HCT116 (cell line): ENCODE measurements at regions not wholly inside any gene's neighbourhood (a gene's known extent, or its start where the extent isn't known, plus 50 kb on each side); places are given as distances from the start of the nearest gene placed in this dataset.

Experiments used
- ATAC-seq: fragments of 200-7000 bp; cut with Tn5 transposase; 2 replicates; pipeline ENCODE4 v1.9.1; 2020; ENCODE audit warnings: mild to moderate bottlenecking, moderate library complexity
- BruUV-seq: library from RNA; stranded (reverse); fragments of 400-500 nt; replicated peaks from 2 replicates; lab custom pipeline; 2021; lab: Mats Ljungman, UMichigan
- CTCF ChIA-PET: fragments of 300-600 bp; sonication (Branson Sonifier 250); formaldehyde crosslinking; loops from one replicate; lab custom pipeline; 2021; ENCODE audit warnings: antibody characterized with exemption; lab: Charles Lee
- POLR2A ChIA-PET: fragments of 300-600, 350-600 bp; sonication (Branson Sonifier 250); formaldehyde crosslinking; loops from one replicate; lab custom pipeline; 2021; ENCODE audit warnings: antibody characterized with exemption; lab: Charles Lee
- RAD21 ChIA-PET, 2 experiments: fragments of 300-600 bp; sonication (Branson Sonifier 250); formaldehyde crosslinking; loops; one replicate each; lab custom pipeline; 2023; ENCODE audit warnings: low total read pairs in 2 of 2; ENCODE audit not compliant: uncharacterized antibody in 2 of 2, unreplicated experiment in 2 of 2, low non-redundant PET in 1 of 2; lab: Charles Lee
- DNase-seq: peaks from one replicate; pipeline ENCODE4 v3.0.0-alpha.2; 2010; ENCODE audit warnings: low read depth, low spot score
- H2AFZ ChIP-seq: fragments of 200-600 bp; shearing (Covaris generic), sonication (generic); 2 replicates; pipeline ENCODE4 v1.6.1; 2017; ENCODE audit warnings: low read depth, mixed run types, mixed read lengths, antibody characterized with exemption, low read length; ENCODE audit not compliant: poor library complexity, severe bottlenecking
- H3K27ac ChIP-seq: 2 replicates; pipeline ENCODE4 v1.5.1; 2012; ENCODE audit warnings: low read depth, low read length
- H3K27me3 ChIP-seq: fragments of 200-600 bp; sonication (generic); 2 replicates; pipeline ENCODE4 v1.6.1; 2016; ENCODE audit warnings: mixed run types, low read length, mixed read lengths; ENCODE audit not compliant: insufficient read depth
- H3K36me3 ChIP-seq, 2 experiments: fragments of 200-500 bp in 1 of 2; fragments of 200-600 bp in 1 of 2; sonication (Bioruptor generic) in 1 of 2; sonication (generic) in 1 of 2; 2 replicates each; pipeline versions ENCODE4 v1.5.1 to v1.6.1; 2014 to 2016; ENCODE audit warnings: low read length in 2 of 2, inconsistent platforms in 1 of 2, mixed read lengths in 1 of 2, mixed run types in 1 of 2; ENCODE audit not compliant: insufficient read depth in 2 of 2, control insufficient read depth in 1 of 2
- H3K4me1 ChIP-seq, 2 experiments: fragments of 200-600 bp in 1 of 2; sonication (generic) in 1 of 2; 2 replicates each; pipeline versions ENCODE4 v1.5.1 to v1.6.1; 2012 to 2017; ENCODE audit warnings: low read length in 2 of 2, inconsistent platforms in 1 of 2, mild to moderate bottlenecking in 1 of 2, mixed read lengths in 1 of 2, mixed run types in 1 of 2, moderate library complexity in 1 of 2; ENCODE audit not compliant: insufficient read depth in 2 of 2, control insufficient read depth in 1 of 2
- H3K4me2 ChIP-seq: fragments of 200-600 bp; sonication (generic); 2 replicates; pipeline ENCODE4 v1.6.1; 2017; ENCODE audit warnings: mixed run types, low read length, mixed read lengths
- H3K4me3 ChIP-seq, 2 experiments: fragments of 200-600 bp in 1 of 2; sonication (generic) in 1 of 2; replicated peaks in 1 of 2; 2 replicates each; pipeline ENCODE4 v1.5.1; 2011 to 2016; ENCODE audit warnings: low read length in 2 of 2, control low read depth in 1 of 2, low read depth in 1 of 2, mild to moderate bottlenecking in 1 of 2, mixed read lengths in 1 of 2, mixed run types in 1 of 2
- H3K79me2 ChIP-seq: fragments of 200-600 bp; sonication (generic); 2 replicates; pipeline ENCODE4 v1.6.1; 2017; ENCODE audit warnings: mild to moderate bottlenecking, mixed run types, low read length, moderate library complexity, mixed read lengths; ENCODE audit not compliant: insufficient read depth
- H3K9ac ChIP-seq: fragments of 200-600 bp; sonication (generic); 2 replicates; pipeline ENCODE4 v1.6.1; 2016; ENCODE audit warnings: low read length, mixed read lengths
- H3K9me2 ChIP-seq: fragments of 200-600 bp; sonication (generic), shearing (Covaris generic); 2 replicates; pipeline ENCODE4 v1.6.1; 2017; ENCODE audit warnings: mixed run types, mild to moderate bottlenecking, moderate library complexity; ENCODE audit not compliant: insufficient read depth
- H3K9me3 ChIP-seq, 2 experiments: fragments of 200-500 bp in 1 of 2; fragments of 200-600 bp in 1 of 2; sonication (Bioruptor generic) in 1 of 2; sonication (generic) in 1 of 2; 2 replicates each; pipeline ENCODE4 v1.6.1; 2014 to 2017; ENCODE audit warnings: low read length in 2 of 2, mixed read lengths in 2 of 2, inconsistent platforms in 1 of 2, low read depth in 1 of 2, mild to moderate bottlenecking in 1 of 2, mixed run types in 1 of 2, moderate library complexity in 1 of 2; ENCODE audit not compliant: control insufficient read depth in 1 of 2, insufficient read depth in 1 of 2
- H4K20me1 ChIP-seq: fragments of 200-600 bp; sonication (generic), shearing (Covaris generic); 2 replicates; pipeline ENCODE4 v1.6.1; 2017; ENCODE audit warnings: mixed run types, mild to moderate bottlenecking, moderate library complexity; ENCODE audit not compliant: insufficient read depth
- ATF3 ChIP-seq: IDR thresholded peaks from 2 replicates; pipeline ENCODE4 v1.6.1; 2012
- CEBPB ChIP-seq: IDR thresholded peaks from 2 replicates; pipeline ENCODE4 v1.6.1; 2012; ENCODE audit warnings: low read depth
- EGR1 ChIP-seq: IDR thresholded peaks from 2 replicates; pipeline ENCODE4 v1.6.1; 2012; ENCODE audit warnings: low read depth
- EZH2 ChIP-seq: fragments of 200-600 bp; sonication (generic); IDR thresholded peaks from 2 replicates; pipeline ENCODE4 v1.6.1; 2017; ENCODE audit warnings: antibody characterized with exemption, mixed run types
- EZH2phosphoT487 ChIP-seq: fragments of 200-600 bp; IDR thresholded peaks from 2 replicates; pipeline ENCODE4 v1.6.1; 2018; ENCODE audit warnings: antibody characterized with exemption, borderline replicate concordance
- FOSL1 ChIP-seq: IDR thresholded peaks from 2 replicates; pipeline ENCODE4 v1.6.1; 2012; ENCODE audit warnings: low read depth
- JUND ChIP-seq: IDR thresholded peaks from 2 replicates; pipeline ENCODE4 v1.6.1; 2012
- REST ChIP-seq: IDR thresholded peaks from 2 replicates; pipeline ENCODE4 v1.6.1; 2012; ENCODE audit warnings: low read depth
- SP1 ChIP-seq: IDR thresholded peaks from 2 replicates; pipeline ENCODE4 v1.6.1; 2012; ENCODE audit warnings: low read depth
- SRF ChIP-seq: IDR thresholded peaks from 2 replicates; pipeline ENCODE4 v1.6.1; 2012; ENCODE audit warnings: low read depth
- YY1 ChIP-seq: IDR thresholded peaks from 2 replicates; pipeline ENCODE4 v1.6.1; 2011; ENCODE audit warnings: low read length, low read depth, moderate library complexity, mild to moderate bottlenecking; ENCODE audit not compliant: insufficient replicate concordance; ENCODE audit errors: extremely low read depth
- ZBTB33 ChIP-seq: IDR thresholded peaks from 2 replicates; pipeline ENCODE4 v1.6.1; 2011; ENCODE audit warnings: mild to moderate bottlenecking, low read length, moderate library complexity; ENCODE audit not compliant: insufficient replicate concordance; ENCODE audit errors: extremely low read depth
- intact Hi-C: fragments of 100-400 bp; cut with micrococcal nuclease; formaldehyde crosslinking; loops from 2 replicates; pipeline ENCODE4 v1.10.0; 2022

- no peak overlapping the region for H2AFZ ChIP-seq
- H4K20me1 ChIP-seq, result no peaks in the 10 kb centered on the region
- CTCF ChIA-PET, result no interaction called here
- no peaks in the 10 kb centered on the region for H3K9me2 ChIP-seq
- H3K4me2 ChIP-seq, result no peak overlapping the region
- no peaks in the 10 kb centered on the region for H3K36me3 ChIP-seq
- ATAC-seq, result no peak
- no peaks in the 10 kb centered on the region for H3K27me3 ChIP-seq
- H3K27ac ChIP-seq, result no peak overlapping the region
- BruUV-seq, result no TSS peak
- RAD21 ChIA-PET, result no interaction called here
- TF ChIP-seq JUND (no peak), FOSL1 (no peak), ATF3 (no peak), EZH2phosphoT487 (no peak), SRF (no peak), SP1 (no peak), ZBTB33 (no peak), CEBPB (no peak), YY1 (no peak), EZH2 (no peak), REST (no peak), EGR1 (no peak)
- H3K4me1 ChIP-seq, result no peaks in the 10 kb centered on the region
- intact Hi-C loops, result no loop called here
- no peak for DNase-seq
- no peak overlapping the region for H3K4me3 ChIP-seq
- no peak overlapping the region for H3K9ac ChIP-seq
- H3K9me3 ChIP-seq, result no peaks in the 10 kb centered on the region
- POLR2A ChIA-PET, result no interaction called here
- H3K79me2 ChIP-seq, result no peaks in the 10 kb centered on the region
Measured at GRCh38 chrY:15179890-15180289, 655.6 kb downstream of the NLGN4Y start.
